Loucy (cell line): ENCODE measurements at regions not wholly inside any gene's neighbourhood (a gene's known extent, or its start where the extent isn't known, plus 50 kb on each side); places are given as distances from the start of the nearest gene placed in this dataset.
"Not testable (repeated sequence)": the region's sequence is repeated elsewhere in the genome, so short reads cannot be mapped to it uniquely, and the experiment has no call there.

Experiments
- H2AFZ ChIP-seq: fragments of 200-600 bp; sonication (generic); 2 replicates; pipeline ENCODE4 v1.6.0; 2016; ENCODE audit warnings: antibody characterized with exemption, mild to moderate bottlenecking, low read length, moderate library complexity
- H3F3A ChIP-seq: fragments of 200-600 bp; 2 replicates; pipeline ENCODE4 v1.6.0; 2016; ENCODE audit warnings: antibody characterized with exemption, low read depth, mild to moderate bottlenecking
- H3K27me3 ChIP-seq: fragments of 200-600 bp; sonication (generic); 2 replicates; pipeline ENCODE4 v1.6.1; 2014; ENCODE audit warnings: low read length, mild to moderate bottlenecking; ENCODE audit not compliant: insufficient read depth, poor library complexity, severe bottlenecking
- H3K36me3 ChIP-seq: fragments of 200-600 bp; sonication (generic); 2 replicates; pipeline ENCODE4 v1.6.1; 2016; ENCODE audit warnings: low read length; ENCODE audit not compliant: insufficient read depth
- H3K4me1 ChIP-seq: fragments of 200-600 bp; sonication (generic); 2 replicates; pipeline ENCODE4 v1.5.1; 2014; ENCODE audit warnings: low read length, mild to moderate bottlenecking; ENCODE audit not compliant: insufficient read depth, poor library complexity, severe bottlenecking
- H3K4me2 ChIP-seq: fragments of 200-600 bp; sonication (generic); 2 replicates; pipeline ENCODE4 v1.6.0; 2014; ENCODE audit warnings: antibody characterized with exemption, low read length, low read depth, mild to moderate bottlenecking; ENCODE audit not compliant: poor library complexity, severe bottlenecking
- H3K4me3 ChIP-seq: fragments of 200-600 bp; sonication (generic); 2 replicates; pipeline ENCODE4 v1.5.1; 2014; ENCODE audit warnings: low read length, mild to moderate bottlenecking, mixed read lengths; ENCODE audit not compliant: poor library complexity, severe bottlenecking
- H3K79me2 ChIP-seq: fragments of 200-600 bp; sonication (generic); 2 replicates; pipeline ENCODE4 v1.6.1; 2014; ENCODE audit warnings: low read length; ENCODE audit not compliant: insufficient read depth
- H3K9ac ChIP-seq: fragments of 200-600 bp; sonication (generic); 2 replicates; pipeline ENCODE4 v1.6.0; 2014; ENCODE audit warnings: mild to moderate bottlenecking, low read depth, low read length, moderate library complexity; ENCODE audit not compliant: poor library complexity, severe bottlenecking
- H3K9me2 ChIP-seq: fragments of 200-600 bp; sonication (generic); replicated peaks from 2 replicates; pipeline ENCODE4 v1.6.1; 2016; ENCODE audit warnings: low read depth, low read length, mixed read lengths
- H3K9me3 ChIP-seq: fragments of 200-600 bp; sonication (generic); 2 replicates; pipeline ENCODE4 v1.6.1; 2014; ENCODE audit warnings: mild to moderate bottlenecking, antibody characterized with exemption, low read length, low read depth; ENCODE audit not compliant: insufficient read depth
- H4K20me1 ChIP-seq: fragments of 200-600 bp; sonication (generic); 2 replicates; pipeline ENCODE4 v1.6.0; 2014; ENCODE audit warnings: antibody characterized with exemption, low read length, mild to moderate bottlenecking; ENCODE audit not compliant: insufficient read depth, poor library complexity, severe bottlenecking
- EZH2phosphoT487 ChIP-seq: fragments of 200-600 bp; IDR thresholded peaks from 2 replicates; pipeline ENCODE4 v1.6.1; 2018; ENCODE audit warnings: antibody characterized with exemption, mild to moderate bottlenecking, moderate library complexity, borderline replicate concordance
- TF ChIP-seq, protein P1 (sequence below): fragments of 200-600 bp; sonication (generic); conservative IDR thresholded peaks from 2 replicates; pipeline ENCODE4 v1.5.1; 2014; ENCODE audit warnings: mild to moderate bottlenecking, antibody characterized with exemption, low read length

DNA sequence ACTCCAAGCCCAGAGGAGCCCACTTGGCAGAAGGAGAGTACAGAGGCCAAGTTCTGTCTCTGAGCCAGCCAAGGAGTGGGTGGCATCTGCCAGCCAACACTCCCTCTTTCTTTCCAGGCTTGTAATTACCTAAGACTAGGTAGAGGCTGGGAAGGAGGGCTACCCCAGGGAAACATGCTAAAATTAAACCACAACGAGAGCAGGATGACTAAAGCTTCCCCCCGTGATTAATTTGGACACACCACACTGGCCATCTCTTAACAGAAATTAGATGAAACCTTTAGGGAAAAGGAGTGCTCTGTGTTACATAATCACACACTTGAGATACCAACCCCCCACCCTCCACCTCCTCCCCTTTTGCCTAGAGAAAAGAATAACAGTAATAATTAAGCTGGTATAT, 102.1 kb upstream of the ZC3H12A start:
- TF ChIP-seq, protein P1, sequence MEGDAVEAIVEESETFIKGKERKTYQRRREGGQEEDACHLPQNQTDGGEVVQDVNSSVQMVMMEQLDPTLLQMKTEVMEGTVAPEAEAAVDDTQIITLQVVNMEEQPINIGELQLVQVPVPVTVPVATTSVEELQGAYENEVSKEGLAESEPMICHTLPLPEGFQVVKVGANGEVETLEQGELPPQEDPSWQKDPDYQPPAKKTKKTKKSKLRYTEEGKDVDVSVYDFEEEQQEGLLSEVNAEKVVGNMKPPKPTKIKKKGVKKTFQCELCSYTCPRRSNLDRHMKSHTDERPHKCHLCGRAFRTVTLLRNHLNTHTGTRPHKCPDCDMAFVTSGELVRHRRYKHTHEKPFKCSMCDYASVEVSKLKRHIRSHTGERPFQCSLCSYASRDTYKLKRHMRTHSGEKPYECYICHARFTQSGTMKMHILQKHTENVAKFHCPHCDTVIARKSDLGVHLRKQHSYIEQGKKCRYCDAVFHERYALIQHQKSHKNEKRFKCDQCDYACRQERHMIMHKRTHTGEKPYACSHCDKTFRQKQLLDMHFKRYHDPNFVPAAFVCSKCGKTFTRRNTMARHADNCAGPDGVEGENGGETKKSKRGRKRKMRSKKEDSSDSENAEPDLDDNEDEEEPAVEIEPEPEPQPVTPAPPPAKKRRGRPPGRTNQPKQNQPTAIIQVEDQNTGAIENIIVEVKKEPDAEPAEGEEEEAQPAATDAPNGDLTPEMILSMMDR: no peak
- TF ChIP-seq EZH2phosphoT487: no peak
- Histone ChIP-seq H3K36me3 (no peaks in the 10 kb centered on the region), H3K4me3 (no peak overlapping the region), H3K4me2 (no peak overlapping the region), H3K9me3 (no peaks in the 10 kb centered on the region), H3K27me3 (no peaks in the 10 kb centered on the region), H3K9me2 (no peaks in the 10 kb centered on the region), H3K9ac (no peak overlapping the region), H2AFZ (no peak overlapping the region), H3K79me2 (no peaks in the 10 kb centered on the region), H3K4me1 (no peaks in the 10 kb centered on the region), H3F3A (no peaks in the 10 kb centered on the region), H4K20me1 (no peaks in the 10 kb centered on the region)

DNA sequence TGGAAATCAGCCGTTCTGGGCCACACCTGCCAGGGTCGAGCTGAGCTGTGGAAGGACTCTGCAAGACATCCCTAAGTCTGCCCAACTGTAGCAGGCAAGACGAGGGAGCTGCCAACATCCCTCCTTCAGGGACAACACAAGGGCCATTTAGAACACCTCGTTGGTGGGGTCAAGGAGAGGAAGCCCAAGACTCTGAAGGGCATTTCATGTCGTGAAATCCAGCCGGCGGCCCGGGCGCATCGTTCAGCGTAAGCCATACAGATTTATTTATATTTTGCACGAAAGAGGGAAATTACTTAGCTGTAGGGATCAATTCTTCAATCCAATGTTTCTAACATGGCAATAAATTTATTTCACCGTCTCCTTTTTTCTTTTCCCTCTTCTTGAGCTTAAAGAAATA, 101.7 kb upstream of the ZC3H12A start:
- Histone ChIP-seq H3K4me2 (no peak overlapping the region), H4K20me1 (no peaks in the 10 kb centered on the region), H3K27me3 (no peaks in the 10 kb centered on the region), H3K36me3 (no peaks in the 10 kb centered on the region), H3K4me3 (no peak overlapping the region), H3F3A (no peaks in the 10 kb centered on the region), H3K4me1 (no peaks in the 10 kb centered on the region), H3K9ac (no peak overlapping the region), H3K79me2 (no peaks in the 10 kb centered on the region), H2AFZ (no peak overlapping the region), H3K9me2 (no peaks in the 10 kb centered on the region), H3K9me3 (no peaks in the 10 kb centered on the region)
- TF ChIP-seq, protein P1: no peak
- no peak for TF ChIP-seq EZH2phosphoT487

DNA sequence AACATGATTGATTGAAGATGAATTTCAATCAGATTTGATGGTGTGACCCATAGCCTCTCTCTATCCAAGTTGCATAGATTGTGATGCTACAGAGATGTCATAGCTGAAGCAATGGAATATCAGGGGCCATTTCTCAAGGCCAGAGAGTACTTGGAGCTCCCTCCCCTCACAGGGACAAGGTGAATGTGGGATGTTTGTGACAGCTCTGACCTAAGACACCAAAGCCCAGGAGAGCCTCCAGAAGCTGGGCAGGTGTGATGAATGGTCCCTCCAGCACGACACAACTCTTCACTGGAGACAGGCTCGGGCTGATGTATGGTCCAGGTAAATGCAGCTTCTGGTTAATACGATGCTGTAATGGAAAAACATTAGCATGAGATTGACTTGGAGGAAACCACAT, 101.0 kb upstream of the ZC3H12A start:
- no peaks in the 10 kb centered on the region for H3K9me2 ChIP-seq
- no peaks in the 10 kb centered on the region for H3K27me3 ChIP-seq
- H2AFZ ChIP-seq: no peak overlapping the region
- no peaks in the 10 kb centered on the region for H3K4me1 ChIP-seq
- no peaks in the 10 kb centered on the region for H3K9me3 ChIP-seq
- H4K20me1 ChIP-seq: no peaks in the 10 kb centered on the region
- no peak overlapping the region for H3K4me2 ChIP-seq
- TF ChIP-seq EZH2phosphoT487: no peak
- TF ChIP-seq, protein P1: no peak
- H3K36me3 ChIP-seq: no peaks in the 10 kb centered on the region
- no peak overlapping the region for H3K9ac ChIP-seq
- H3K79me2 ChIP-seq: no peaks in the 10 kb centered on the region
- no peak overlapping the region for H3K4me3 ChIP-seq
- no peaks in the 10 kb centered on the region for H3F3A ChIP-seq

DNA sequence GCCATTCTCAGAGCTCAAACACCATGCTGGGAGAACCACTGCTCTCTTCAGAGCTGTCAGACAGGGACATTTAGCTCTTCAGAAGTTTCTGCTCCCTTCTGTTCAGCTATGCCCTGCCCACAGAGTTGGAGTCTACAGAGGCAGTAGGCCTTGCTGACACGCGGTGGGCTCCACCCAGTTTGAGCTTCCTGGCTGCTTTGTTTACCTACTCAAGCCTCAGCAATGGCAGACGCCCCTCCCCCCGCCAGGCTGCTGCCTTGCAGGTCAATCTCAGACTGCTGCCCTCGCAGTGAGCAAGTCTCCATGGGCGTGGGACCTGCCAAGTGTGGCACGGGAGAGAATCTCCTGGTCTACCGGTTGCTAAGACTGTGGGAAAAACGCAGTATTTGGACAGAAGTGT, 93.8 kb upstream of the ZC3H12A start:
- H2AFZ ChIP-seq, H3K4me3 ChIP-seq, H3K4me2 ChIP-seq, H3F3A ChIP-seq, H3K9ac ChIP-seq, H4K20me1 ChIP-seq, H3K9me2 ChIP-seq, H3K9me3 ChIP-seq, H3K36me3 ChIP-seq, H3K4me1 ChIP-seq, H3K27me3 ChIP-seq, H3K79me2 ChIP-seq: not testable (repeated sequence)
